ENCODE measurements at regions not wholly inside any gene's neighbourhood (a gene's known extent, or its start where the extent isn't known, plus 50 kb on each side); places are given as distances from the start of the nearest gene placed in this dataset.

GRCh38 chr1:222404710-222405109 is 143.2 kb downstream of the HHIPL2 start:
- Mint-ChIP-seq H3K4me3 (ENCODE audit: unreplicated experiment) (no peak overlapping the region), H3K27me3 (ENCODE audit: low read depth) (peaks cover 39% of the 10 kb centered on the region), H3K27ac (ENCODE audit: unreplicated experiment) (no peak overlapping the region), H3K4me1 (ENCODE audit: low read depth) (no peaks in the 10 kb centered on the region), H3K36me3 (ENCODE audit: low read depth) (peaks cover 9% of the 10 kb centered on the region), H3K9me3 (ENCODE audit: low read depth) (peaks cover 12% of the 10 kb centered on the region)
- no peak for TF ChIP-seq CTCF (IDR thresholded peaks at IDR 0.05)
- DNase-seq (ENCODE audit: low spot score), result no peak

- H3K4me3 Mint-ChIP-seq (ENCODE audit: unreplicated experiment), result no peak overlapping the region
- no peak overlapping the region for H3K27ac Mint-ChIP-seq (ENCODE audit: unreplicated experiment)
- peaks cover 18% of the 10 kb centered on the region for H3K27me3 Mint-ChIP-seq (ENCODE audit: low read depth)
- no peak for DNase-seq (ENCODE audit: low spot score)
- peaks cover 3% of the 10 kb centered on the region for H3K9me3 Mint-ChIP-seq (ENCODE audit: low read depth)
- H3K4me1 Mint-ChIP-seq (ENCODE audit: low read depth), result no peaks in the 10 kb centered on the region
- TF ChIP-seq CTCF (IDR thresholded peaks at IDR 0.05), result no peak
- no peaks in the 10 kb centered on the region for H3K36me3 Mint-ChIP-seq (ENCODE audit: low read depth)
These were observed 148.7 kb downstream of the HHIPL2 start for GRCh38 chr1:222399197-222399596.

- H3K27ac Mint-ChIP-seq (ENCODE audit: unreplicated experiment), result no peak overlapping the region
- H3K4me1 Mint-ChIP-seq (ENCODE audit: low read depth), result no peaks in the 10 kb centered on the region
- no peak for TF ChIP-seq CTCF (IDR thresholded peaks at IDR 0.05)
- H3K27me3 Mint-ChIP-seq (ENCODE audit: low read depth), result peaks cover 7% of the 10 kb centered on the region
- DNase-seq (ENCODE audit: low spot score), result no peak
- H3K36me3 Mint-ChIP-seq (ENCODE audit: low read depth), result no peaks in the 10 kb centered on the region
- no peak overlapping the region for H3K4me3 Mint-ChIP-seq (ENCODE audit: unreplicated experiment)
- H3K9me3 Mint-ChIP-seq (ENCODE audit: low read depth), result peaks cover 3% of the 10 kb centered on the region
These were observed 153.7 kb downstream of the HHIPL2 start for GRCh38 chr1:222394224-222394623.

- Mint-ChIP-seq H3K4me3 (ENCODE audit: unreplicated experiment) (no peak overlapping the region), H3K27ac (ENCODE audit: unreplicated experiment) (no peak overlapping the region), H3K4me1 (ENCODE audit: low read depth) (no peaks in the 10 kb centered on the region), H3K9me3 (ENCODE audit: low read depth) (peaks cover 5% of the 10 kb centered on the region), H3K27me3 (ENCODE audit: low read depth) (peaks cover 4% of the 10 kb centered on the region), H3K36me3 (ENCODE audit: low read depth) (no peaks in the 10 kb centered on the region)
- no peak for TF ChIP-seq CTCF (IDR thresholded peaks at IDR 0.05)
- DNase-seq (ENCODE audit: low spot score), result no peak
These were observed 155.3 kb downstream of the HHIPL2 start for GRCh38 chr1:222392556-222392955.

- Mint-ChIP-seq H3K9me3 (ENCODE audit: low read depth) (peaks cover 5% of the 10 kb centered on the region), H3K36me3 (ENCODE audit: low read depth) (no peaks in the 10 kb centered on the region), H3K27me3 (ENCODE audit: low read depth) (peaks cover 4% of the 10 kb centered on the region), H3K4me1 (ENCODE audit: low read depth) (no peaks in the 10 kb centered on the region), H3K4me3 (ENCODE audit: unreplicated experiment) (no peak overlapping the region), H3K27ac (ENCODE audit: unreplicated experiment) (no peak overlapping the region)
- no peak for TF ChIP-seq CTCF (IDR thresholded peaks at IDR 0.05)
- no peak for DNase-seq (ENCODE audit: low spot score)
These were observed 157.7 kb downstream of the HHIPL2 start for GRCh38 chr1:222390181-222390580.

Data from chondrocyte (in vitro differentiated cells).